ENCODE measurements at regions not wholly inside any gene's neighbourhood (a gene's known extent, or its start where the extent isn't known, plus 50 kb on each side); places are given as distances from the start of the nearest gene placed in this dataset.
"Not testable (repeated sequence)": the region's sequence is repeated elsewhere in the genome, so short reads cannot be mapped to it uniquely, and the experiment has no call there.

DNA sequence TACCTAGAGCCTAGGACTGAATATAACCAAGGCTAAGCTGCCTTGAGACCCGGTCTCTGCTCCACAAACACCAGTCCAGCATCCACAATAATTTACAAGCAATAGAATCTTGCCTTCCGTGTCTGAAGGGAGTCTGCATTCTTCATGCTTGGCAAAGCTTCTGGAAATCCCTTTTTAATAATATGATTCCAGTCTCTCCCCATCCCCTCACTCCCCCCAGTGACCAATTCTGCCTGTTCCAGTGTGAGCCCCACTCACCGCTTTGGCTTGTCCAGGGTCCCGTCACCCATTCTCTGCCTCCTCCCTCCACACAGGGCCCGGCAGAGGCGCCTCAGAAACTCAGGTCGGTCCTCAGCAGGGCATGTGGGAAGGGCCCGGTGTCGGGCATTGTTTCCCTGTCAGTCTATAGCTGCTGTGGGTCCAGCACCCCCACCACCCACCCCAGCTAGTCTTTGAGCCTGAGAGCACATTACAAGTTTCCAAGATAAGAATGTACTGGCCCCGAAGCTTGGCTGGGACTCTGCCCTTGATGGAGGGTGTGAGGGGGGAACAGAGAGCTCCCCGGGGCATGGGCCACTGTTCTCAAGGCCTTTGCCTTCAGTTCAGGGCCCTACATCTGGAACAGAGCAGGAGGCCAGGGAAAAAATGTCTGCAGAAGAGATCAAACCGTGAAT, 129.7 kb upstream of the MYCN start:
- DNase-seq = no peak

DNA sequence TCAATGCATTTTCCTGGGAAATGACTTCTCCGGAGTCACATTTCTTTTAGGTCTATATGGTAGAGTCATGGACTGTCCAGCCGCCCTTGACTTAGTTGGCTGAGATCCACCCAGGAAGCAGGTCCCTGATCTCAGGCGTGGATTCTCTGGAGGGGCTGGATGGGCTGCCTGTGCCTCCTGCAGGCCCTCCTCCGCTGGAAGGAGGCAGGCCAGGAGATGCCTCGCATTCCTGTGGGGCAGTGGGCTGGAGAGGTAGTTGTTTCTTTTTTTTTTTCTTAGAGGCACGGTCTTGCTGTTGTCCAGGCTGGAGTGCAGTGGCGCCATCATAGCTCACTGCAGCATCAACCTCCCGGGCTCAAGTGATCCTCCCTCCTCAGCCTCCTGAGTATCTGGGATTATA, 129.0 kb upstream of the MYCN start:
- DNase-seq = no peak

DNA sequence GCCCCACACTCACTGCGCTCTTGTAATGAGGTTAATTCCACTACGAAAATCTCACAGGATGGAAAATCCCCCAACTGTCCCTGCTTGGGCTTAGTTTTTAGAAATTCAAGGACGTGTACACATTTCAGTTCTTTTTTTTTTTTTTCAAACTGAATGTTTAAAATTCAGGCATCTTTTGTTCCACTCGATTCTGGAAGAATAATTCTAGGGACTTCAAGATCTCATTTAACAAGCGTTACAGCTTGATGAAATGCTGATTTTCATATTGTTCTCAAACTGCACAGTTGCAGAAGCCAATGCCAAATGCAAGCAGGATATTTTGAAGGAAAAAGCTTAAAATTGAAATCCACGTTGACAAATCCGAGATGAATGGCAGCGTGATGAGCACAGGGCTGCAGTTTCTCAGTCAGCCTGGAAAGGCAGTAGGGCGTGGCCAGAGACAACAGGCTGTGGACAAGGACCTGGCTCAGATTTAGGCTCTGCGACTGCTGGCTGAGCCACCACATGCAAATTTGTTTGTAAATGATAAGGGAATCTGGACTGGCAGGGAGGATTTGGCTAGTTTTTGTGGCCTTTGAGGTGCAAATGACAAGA, 128.1 kb upstream of the MYCN start:
- no peak for DNase-seq

DNA sequence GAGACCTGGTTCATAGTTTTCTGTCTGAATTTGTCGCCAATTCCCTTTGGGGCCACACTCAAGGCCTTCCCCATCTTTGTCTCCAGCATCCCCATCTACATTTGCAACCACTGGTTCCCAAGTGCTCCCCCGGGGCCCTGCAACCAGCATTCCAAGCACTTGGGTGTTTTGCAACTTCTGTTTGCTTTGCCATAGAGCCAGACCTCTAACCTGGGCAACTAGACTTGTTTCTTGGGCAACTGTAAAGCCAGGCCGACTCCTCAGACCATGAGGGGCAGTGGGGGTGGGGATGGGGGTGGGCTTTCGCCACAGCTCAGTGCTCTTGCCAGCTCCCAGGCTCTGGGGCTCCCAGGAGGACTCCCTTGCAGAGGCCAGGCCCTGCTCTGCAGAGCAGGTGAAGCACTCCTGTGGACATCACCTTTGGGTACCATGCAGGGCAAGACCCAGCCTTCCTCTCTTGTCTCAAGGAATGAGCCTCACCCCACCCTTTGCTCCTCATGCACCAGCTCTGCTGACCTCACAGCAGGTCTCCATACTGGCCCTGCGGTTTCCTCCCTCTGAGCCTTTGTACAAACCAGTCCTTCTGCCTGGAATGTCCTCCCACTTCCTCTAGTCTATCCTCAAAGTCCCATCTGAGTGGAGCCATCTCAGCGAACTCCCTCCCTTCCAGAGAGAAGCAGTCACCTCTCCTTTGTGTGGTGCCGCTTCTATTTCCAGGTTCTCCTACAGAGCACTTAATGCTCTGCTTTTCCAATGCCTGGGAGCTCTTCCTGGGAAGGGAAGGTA, 126.7 kb upstream of the MYCN start:
- no peak for DNase-seq

DNA sequence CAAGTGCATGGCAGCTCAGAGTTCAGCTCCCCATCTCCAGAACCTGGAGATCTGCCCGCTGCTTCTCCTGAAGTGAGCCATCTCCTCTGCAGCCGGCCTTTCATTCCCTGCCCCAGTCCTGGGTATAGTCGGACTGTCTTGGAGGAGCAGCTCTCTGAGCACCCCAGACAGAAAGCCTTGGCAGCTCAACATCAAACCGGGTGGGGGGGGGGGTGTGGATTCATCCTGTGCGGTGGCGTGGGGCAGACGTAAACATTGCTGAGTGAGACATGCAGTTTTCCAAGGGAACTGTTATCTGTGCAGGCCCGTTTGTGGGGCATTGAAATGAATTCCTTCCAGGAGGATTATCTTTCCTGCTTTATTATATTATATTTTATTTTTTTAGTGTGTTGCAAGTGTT, 125.9 kb upstream of the MYCN start:
- DNase-seq = no peak

DNA sequence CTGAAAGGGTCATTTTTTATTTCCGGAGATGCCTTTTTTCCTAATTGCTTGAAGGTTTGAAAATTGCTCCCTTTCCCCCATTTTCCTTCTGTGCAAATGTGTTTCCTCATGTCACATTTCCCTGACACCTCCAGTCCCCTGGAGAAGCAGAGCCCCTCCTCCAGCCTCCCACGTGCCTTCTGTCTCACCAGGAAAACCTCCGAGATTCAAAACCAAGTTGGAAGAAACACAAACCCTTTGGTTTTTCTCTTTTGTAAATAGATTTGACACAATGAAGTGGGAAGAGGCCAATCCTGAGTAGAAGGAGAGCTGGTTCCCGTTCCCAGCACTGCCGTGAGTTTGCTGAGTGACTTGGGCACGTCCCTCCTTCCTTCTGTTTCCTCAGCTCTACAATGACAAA, 125.4 kb upstream of the MYCN start:
- DNase-seq = no peak

DNA sequence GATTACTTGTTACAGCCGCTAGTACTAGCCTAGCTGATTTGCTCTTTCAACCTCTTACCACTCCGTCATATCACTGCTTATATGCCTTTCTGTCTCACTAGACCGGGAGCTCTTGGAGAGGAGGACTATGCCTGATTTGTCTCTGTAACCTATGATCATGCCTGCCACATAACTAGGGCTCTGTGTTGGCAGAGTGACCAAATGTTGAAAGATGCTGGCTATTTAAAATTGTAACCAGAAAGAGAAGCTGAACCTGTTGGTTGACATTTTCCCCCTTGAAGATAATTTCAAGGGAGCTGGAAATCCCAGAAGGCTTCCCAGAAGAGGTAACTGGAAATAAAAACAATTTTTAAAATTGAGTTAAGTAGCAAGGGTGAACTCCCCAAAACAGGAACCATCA, 124.1 kb upstream of the MYCN start:
- DNase-seq = no peak

DNA sequence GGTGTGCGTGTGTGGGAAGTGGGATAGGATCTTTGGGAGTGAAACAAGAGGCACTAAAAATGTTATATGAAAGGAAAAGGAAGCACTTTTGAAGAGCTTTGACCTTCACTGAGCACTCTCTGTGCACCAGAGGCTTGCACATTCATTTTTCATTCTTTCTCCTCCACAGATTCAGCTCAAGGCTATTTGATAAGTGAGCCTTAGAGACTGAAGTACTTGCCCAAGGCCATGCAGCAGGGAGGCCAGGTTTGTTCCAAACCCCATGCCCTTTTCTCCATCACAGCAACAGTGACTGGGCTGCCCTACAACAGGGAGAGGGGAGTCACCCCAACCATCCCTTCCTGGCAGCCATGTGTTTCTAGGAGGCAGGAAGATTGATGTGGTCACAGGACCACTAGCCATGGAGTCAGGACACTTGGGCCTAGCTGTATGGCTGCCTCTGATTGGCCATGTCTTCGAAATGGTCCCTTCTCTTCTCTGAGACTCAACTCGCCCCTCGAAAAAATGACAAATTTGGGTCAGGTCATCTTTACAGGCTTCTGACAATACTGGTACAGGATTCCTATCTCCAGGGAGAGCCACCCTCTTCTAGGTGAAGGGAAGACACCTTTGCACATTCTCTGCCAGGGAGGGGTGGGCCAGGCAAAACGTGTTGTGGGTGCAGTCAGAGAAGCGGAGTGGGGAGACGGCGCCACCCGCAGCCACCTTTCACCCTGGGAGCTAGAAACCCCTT, 123.5 kb upstream of the MYCN start:
- DNase-seq = no peak

DNA sequence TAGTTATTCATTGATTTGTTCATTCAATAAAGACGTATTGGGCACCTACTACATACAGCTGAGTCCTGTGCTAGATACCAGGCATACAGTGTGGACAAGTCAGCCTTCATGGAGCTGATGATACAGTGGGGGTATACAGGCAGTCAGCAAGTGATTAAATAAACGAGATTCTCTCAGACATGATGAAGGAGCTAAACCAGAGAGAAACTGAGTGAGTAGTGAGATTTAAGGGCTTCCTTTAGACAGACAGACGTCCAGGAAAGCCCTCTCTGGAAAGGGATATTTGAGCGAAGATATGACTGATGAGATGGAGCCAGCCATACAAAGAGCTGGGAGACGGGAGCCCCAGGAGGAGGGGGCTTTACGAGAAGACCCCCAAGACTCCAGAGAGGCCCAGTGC, 122.6 kb upstream of the MYCN start:
- DNase-seq = no peak

DNA sequence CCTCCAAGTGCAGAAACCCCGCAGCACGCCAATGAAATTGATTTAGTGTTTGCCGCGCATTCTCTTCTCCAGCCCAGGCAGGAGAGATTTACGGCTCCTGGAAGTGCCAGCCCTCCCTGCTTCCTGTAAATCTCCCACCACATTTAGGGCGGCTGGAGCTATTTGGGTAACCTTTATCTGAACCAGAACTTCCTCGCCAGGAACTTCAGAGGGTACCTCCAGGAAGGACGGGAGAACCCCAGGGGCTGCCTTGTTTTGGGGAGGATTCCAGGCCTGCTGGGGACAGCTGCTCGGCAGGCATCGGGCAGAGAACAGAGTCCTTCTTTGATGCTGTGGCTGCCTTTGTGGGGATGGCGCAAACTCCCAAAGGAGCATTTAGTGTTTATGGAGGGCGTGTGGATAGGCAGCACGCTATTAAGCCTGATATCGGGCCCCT, 122.0 kb upstream of the MYCN start:
- no peak for DNase-seq

DNA sequence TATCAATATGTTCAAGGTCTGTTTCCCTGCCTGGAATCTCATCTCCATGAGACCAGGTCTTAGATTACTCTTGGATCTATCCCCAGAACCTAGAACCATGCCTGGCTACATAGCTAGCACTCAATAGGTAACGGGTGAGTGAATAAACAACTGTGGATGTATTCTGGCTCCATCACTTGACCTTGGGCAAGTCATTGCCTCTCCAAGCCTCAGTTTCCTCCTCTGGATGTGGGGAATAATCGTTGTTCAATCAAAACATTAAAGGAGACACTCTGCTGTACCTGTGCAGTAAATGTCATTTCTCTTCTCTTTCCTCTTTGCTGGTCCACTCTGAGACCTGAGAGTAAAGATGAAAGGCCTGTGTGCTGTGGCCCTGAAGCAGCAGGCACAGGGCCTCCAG, 121.5 kb upstream of the MYCN start:
- no peak for DNase-seq

DNA sequence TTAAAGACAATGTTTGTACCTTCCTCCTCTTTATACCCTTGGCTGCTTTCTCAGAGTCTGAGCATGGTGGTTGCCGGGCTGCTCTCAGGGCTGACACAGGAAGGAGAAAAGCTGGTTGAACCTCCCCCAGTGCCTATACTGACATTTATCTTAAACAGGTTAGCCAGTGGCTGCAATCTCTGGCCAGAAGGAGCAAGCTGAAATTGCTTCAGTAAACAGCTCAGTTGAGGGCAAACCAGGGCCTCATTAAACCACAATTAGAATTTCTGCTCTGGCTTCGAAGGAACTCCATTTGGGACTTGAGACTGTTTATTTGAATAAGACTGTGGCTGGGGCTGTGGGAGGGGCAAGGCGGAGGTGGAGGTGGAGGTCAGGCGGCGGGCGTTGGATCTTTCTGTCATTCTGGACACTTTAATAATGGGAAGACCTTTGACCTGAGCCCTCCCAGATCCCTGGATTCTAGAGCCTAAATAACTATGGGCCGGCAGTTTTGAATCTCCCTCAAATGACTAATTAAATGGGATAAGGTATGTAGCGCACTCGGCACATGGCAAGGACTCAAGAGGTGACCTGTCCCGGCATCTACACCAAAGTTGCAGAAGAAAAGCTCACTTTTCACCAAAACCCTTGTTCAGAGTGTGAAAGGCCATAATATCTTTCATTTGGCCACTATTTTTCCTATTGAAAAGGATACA, 120.6 kb upstream of the MYCN start:
- no peak for DNase-seq

DNA sequence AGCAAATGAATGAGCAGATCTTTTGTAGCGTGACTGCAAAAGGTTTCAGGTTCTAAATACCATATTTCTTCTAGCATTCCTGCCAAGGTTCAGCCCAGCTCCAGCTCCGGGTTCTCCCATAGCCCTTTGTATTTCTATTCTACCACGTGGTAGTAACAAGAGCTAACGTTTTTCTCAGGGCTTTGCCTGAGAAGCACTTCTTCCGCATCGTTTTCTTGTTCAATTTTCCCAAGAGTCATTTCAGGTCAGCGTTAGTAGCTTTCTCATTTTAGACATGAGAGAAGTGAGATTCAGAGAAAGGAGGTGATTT, 120.1 kb upstream of the MYCN start:
- DNase-seq = no peak

DNA sequence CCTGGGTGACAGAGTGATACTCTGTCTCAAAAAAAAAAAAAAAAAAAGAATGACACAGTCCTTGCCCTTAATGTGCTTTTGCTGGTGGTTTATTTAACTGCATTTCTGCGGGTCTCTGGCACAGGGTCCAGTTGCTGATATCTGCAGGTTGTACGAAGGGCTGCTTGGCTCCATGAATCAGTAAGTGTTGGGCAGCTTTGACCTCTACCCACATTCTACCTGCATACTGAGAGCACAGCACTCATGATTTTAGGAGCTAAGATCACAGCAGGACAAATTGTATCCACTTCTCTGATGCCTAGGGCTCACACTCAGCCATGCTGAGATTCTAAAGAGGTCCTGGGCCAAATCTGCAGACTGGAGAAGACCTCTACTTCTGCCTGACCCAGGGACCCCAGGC, 119.4 kb upstream of the MYCN start:
- DNase-seq = no peak

DNA sequence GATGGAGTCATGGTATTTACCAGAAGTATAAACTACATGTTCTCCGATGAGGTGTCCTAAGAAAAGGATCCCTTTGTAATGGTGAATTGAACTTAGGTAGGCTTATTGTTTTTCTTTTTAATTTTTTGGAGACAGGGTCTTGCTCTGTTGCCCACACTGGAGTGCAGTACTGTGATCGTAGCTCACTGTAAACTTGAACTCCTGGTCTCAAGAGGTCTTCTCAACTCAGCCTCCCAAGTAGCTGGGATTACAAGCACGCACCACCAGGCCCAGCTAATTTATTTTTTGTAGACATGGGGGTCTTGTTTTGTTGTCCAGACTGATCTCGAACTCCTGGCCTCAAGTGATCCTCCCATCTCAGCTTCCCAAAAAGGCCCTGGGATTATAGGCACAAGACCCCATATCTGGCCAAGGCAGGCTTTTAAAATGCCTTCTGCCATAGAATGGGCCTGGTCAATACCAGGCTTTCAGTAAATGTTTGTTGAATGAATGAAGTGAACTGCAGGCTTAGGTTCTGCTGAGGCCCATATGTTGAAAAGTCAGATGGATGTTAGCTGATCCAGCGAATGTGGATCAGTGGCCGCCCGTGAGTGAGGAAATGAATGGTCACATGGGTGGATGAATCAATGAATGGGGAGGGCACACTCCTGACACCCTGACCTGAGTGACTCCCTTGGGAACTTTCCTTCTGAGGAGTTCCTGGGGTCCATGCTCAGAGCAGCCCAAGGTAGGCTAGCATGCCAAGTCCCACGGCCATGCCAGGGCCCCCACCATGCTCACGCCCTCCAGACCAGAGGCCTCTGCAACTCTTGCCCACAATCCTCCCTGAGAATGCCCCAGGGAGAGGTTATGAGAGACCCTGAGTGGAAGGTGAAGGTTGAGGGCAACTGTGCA, 118.0 kb upstream of the MYCN start:
- no peak for DNase-seq

DNA sequence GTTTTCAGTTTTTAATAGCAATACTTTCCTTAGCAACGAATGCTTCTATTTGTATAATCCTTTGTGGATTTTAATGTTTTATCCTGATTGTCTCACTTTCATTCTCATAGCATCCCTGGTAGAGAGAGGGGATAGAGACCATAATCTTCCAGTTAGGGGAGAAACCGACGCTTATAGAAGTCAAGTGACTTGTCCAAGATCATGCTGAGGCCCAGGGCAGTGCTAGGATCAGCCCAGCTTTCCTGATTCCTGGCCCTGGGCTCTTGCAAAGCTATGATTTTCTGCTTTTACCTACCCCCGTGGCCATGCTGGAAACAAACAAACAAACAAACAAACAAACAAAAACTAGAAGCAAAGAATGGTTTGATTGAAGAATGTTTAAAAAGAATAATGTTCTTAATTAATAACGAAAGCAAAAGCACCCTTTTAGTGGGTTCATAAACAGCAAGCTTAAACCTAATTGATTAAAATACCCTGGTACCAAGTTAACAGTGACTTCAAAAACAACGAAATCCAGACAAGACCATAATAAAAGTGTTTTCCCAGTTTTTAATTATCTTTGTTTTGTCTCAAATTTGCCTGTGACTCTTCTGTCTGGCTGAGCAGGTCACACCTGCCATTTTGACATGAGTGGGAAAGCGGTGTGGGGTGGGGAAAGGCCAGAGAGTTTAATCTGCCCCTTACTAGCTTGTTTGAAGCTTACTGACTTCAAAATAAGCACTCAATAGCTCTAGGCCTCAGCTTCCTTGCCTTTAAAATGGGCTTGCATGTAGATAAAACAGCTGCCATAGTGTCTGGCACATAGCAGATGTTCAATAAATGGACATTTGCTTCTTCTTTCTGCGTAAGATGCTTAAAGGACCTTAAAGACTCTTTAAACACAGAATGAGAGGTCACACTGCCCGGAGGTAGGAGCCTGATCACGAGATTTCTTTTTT, 116.6 kb upstream of the MYCN start:
- no peak for DNase-seq

DNA sequence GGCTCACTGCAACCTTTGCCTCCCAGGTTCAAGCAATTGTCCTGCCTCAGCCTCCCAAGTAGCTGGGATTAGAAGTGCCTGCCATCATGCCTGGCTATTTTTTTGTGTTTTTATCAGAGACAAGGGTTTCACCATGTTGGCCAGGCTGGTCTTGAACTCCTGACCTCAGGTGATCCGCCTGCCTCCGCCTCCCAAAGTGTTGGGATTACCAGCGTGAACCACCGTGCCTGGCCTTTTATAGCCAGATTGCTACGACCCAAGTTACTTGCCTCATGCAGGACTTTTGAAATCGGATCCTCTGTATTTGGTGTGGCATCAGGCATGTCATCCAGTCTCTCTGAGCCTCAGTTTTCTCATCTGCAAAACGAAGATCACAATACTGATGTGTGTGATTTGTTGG, 115.9 kb upstream of the MYCN start:
- not testable (repeated sequence) for DNase-seq

DNA sequence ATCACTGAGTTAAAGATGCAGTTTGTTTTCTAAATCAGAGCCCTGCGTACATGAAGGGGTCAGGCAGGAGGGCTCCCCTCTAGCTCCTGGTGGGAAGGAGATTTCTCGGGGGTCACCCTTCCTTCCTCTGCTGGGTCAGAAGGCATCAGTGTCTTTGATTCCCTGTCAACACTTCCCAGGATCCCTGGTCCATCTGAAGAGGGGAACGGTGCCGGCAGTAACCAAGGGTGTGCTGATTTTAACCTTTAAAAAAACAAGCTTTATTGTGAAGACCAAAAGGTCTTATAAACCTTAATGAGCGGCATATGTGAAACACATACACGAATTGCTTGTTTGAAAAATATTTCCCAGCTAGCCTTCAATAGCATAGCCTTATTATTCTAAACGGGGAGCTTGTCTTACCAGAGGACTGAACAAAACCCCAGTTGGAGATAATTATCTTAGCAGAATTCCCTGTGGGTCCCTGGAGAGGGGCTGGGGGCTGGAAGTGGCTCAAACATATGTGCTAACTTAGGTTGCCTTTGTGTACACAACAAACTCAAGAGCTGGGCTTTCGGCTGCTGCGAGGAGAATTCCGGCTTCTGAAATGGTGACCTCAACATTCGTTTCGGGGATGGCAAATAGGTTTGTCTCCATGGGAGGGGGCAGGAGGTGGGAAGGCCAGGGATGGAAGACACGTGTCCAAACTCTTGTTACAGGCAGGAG, 114.9 kb upstream of the MYCN start:
- no peak for DNase-seq

DNA sequence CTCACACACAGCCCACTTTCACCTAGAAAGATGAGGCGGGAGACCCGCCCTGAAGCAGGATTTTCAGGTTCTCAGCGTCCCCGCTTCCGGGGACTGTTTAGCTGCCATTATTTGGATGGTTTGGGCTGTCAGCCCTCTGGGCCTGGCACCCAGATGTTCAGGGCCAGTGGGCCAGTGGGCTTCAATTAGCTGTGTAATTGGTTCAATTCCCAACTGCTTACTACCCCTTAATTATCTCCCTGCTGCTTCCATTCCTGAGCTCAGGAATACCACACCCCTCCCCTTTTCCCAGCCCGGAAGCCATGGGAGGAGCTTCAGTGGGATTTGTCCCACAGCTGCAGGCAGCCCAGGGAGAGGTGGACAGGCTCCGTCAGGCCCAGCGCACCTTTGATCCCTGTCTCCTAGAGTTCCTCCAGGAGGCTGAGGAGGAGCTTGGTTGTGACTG, 114.1 kb upstream of the MYCN start:
- DNase-seq = no peak

DNA sequence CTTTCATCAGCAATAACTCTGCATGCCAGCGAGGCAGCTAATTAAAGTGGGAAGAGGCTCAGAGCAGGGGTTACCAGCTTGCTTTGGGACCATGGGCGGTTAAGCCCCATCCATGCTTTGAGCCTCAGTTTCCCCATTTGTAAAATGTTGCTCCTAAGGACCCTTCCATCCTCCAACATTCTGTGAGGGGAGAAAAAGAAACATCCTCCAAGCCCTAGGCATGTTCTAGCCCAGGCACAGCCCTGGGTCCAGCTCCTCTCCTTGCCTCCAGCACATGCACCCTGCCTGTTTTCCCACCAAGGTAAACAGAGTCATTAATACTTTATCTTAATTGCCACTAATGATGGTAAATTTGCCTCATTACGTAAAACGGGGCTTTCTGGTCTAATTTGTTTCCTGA, 113.3 kb upstream of the MYCN start:
- no peak for DNase-seq
